ENCODE measurements at regions not wholly inside any gene's neighbourhood (a gene's known extent, or its start where the extent isn't known, plus 50 kb on each side); places are given as distances from the start of the nearest gene placed in this dataset.
"Not testable (repeated sequence)": the region's sequence is repeated elsewhere in the genome, so short reads cannot be mapped to it uniquely, and the experiment has no call there.

GRCh38 chrX:51178356-51178900 lies 154.2 kb upstream of the NUDT10 start:
- H3K9me3 Mint-ChIP-seq; intact Hi-C loops (cut with micrococcal nuclease); H3K27me3 Mint-ChIP-seq; H3K36me3 Mint-ChIP-seq (ENCODE audit: low read depth); H3K27ac Mint-ChIP-seq; DNase-seq; H3K4me3 Mint-ChIP-seq; H3K4me1 Mint-ChIP-seq: not testable (repeated sequence)

DNA sequence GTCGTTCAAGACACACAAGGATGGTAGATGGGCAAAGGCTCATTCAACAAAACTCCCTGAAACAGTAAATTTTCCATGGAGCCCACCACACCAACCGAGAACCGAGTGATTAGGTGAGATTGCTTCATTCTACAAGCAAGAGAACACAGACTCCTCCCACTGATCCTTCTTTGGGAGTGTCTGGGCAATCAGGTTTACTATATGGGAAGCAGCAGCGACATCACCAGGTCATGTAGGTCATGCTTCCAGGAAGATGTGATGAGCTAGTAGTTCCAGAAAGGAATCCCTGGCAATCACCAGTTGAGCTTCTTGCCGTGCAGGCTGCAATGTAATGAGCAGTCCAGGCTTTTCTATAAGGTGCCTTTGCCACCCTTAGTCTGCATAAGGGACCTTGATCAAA lies 152.8 kb upstream of the NUDT10 start:
- H3K36me3 Mint-ChIP-seq (ENCODE audit: low read depth); H3K9me3 Mint-ChIP-seq; H3K4me3 Mint-ChIP-seq; intact Hi-C loops (cut with micrococcal nuclease); H3K4me1 Mint-ChIP-seq; DNase-seq; H3K27me3 Mint-ChIP-seq; H3K27ac Mint-ChIP-seq: not testable (repeated sequence)

DNA sequence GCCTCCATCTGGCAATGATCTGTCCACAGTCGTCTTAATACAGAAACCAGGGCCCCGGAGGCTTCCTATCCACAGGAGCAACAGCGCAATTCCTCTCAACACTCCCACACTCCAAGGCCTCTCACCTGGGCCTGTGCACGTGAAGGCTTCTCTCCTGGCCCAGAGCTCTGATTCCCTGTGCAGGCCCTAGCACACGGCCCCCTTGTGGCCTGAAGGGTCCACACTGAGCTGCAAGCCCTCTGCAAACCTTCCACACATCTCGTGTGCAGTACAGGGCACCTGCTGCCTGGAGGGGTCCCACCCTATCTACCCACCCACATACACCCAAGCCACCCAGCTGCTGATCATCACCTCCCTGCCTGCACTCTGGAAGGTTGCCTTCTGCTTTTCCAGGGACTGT lies 150.1 kb upstream of the NUDT10 start:
- no peaks in the 10 kb centered on the region for H3K9me3 Mint-ChIP-seq
- H3K27me3 Mint-ChIP-seq = no peaks in the 10 kb centered on the region
- H3K27ac Mint-ChIP-seq = no peak overlapping the region
- intact Hi-C loops (cut with micrococcal nuclease) = no loop called here
- H3K4me3 Mint-ChIP-seq = no peak overlapping the region
- no peaks in the 10 kb centered on the region for H3K36me3 Mint-ChIP-seq (ENCODE audit: low read depth)
- DNase-seq = no peak
- no peaks in the 10 kb centered on the region for H3K4me1 Mint-ChIP-seq

- Mint-ChIP-seq H3K27me3 (no peaks in the 10 kb centered on the region), H3K9me3 (no peaks in the 10 kb centered on the region), H3K36me3 (ENCODE audit: low read depth) (no peaks in the 10 kb centered on the region), H3K27ac (no peak overlapping the region), H3K4me3 (no peak overlapping the region), H3K4me1 (no peaks in the 10 kb centered on the region)
- intact Hi-C loops (cut with micrococcal nuclease) = no loop called here
- no peak for DNase-seq
Measured at GRCh38 chrX:51192104-51192503, 140.5 kb upstream of the NUDT10 start.

DNA sequence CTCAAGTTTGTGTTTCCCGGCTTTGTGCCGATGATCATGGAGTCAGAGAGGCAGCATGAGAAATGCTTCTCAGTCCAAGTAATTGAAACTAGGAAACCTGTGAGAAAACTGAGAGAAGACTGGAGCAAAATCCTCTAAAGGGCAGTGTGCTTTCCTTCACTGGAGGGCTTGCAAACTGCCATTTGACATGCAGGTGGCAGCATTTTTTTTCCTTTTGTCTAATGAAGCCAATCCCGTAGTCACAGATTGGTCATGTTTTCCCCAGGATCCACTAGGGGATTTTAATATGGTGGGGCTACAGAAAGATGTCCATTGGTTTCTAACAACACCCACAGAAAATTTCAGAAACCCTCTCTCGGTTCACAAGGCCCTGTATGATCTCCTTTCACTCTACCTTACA lies 117.4 kb upstream of the NUDT10 start:
- Mint-ChIP-seq H3K9me3 (no peaks in the 10 kb centered on the region), H3K4me1 (no peaks in the 10 kb centered on the region), H3K27ac (no peak overlapping the region), H3K36me3 (ENCODE audit: low read depth) (no peaks in the 10 kb centered on the region), H3K27me3 (no peaks in the 10 kb centered on the region), H3K4me3 (no peak overlapping the region)
- intact Hi-C loops (cut with micrococcal nuclease) = no loop called here
- no peak for DNase-seq

- no peak for DNase-seq
- Mint-ChIP-seq H3K27me3 (no peaks in the 10 kb centered on the region), H3K36me3 (ENCODE audit: low read depth) (no peaks in the 10 kb centered on the region), H3K4me1 (no peaks in the 10 kb centered on the region), H3K9me3 (no peaks in the 10 kb centered on the region), H3K27ac (no peak overlapping the region), H3K4me3 (no peak overlapping the region)
- intact Hi-C loops (cut with micrococcal nuclease) = no loop called here
Measured at GRCh38 chrX:51215856-51216255, 116.8 kb upstream of the NUDT10 start.

DNA sequence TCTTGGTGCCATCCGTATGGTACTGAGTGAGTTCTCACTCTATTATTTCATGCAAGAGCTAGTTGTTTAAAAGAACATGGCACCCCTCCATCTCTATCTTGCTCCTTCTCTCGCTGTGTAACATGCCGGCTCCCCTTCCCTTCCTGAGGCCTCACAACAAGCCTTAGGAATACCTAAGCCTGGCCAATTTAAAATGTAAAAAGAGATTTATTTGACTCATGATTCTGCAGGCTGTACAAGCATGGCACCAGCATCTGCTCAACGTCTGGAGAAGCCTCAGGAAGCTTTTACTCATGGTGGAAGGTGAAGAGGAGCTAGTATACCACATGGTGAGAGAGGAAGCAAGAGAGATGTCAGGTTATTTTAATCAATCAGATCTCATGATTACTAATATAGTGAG lies 90.4 kb upstream of the NUDT10 start:
- Mint-ChIP-seq H3K27me3 (no peaks in the 10 kb centered on the region), H3K9me3 (peaks cover 4% of the 10 kb centered on the region), H3K4me3 (no peak overlapping the region), H3K4me1 (no peaks in the 10 kb centered on the region), H3K36me3 (ENCODE audit: low read depth) (no peaks in the 10 kb centered on the region), H3K27ac (no peak overlapping the region)
- no peak for DNase-seq
- intact Hi-C loops (cut with micrococcal nuclease) = no loop called here

DNA sequence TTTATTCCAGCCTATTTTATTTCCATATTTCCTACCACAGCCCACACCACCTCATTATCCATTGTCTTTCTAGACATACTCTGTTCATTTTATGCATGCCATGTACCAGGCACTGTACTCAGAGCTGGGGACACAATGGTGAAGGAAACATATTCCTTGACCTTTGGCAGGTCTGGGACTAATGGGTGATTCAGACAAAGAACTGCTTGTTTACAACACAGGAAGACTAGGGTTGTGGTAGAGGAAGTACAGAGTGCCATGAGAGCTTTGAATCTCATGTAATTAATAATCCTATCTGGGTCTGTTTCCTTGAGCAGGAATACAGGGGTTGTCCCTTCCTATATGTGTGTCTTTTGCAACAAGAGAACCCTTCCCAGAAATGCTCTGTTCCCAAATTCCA lies 75.1 kb upstream of the NUDT10 start:
- Mint-ChIP-seq H3K4me3 (no peak overlapping the region), H3K27me3 (no peaks in the 10 kb centered on the region), H3K9me3 (no peaks in the 10 kb centered on the region), H3K36me3 (ENCODE audit: low read depth) (no peaks in the 10 kb centered on the region), H3K4me1 (no peaks in the 10 kb centered on the region), H3K27ac (no peak overlapping the region)
- intact Hi-C loops (cut with micrococcal nuclease) = no loop called here
- DNase-seq = no peak

GRCh38 chrX:51262271-51262670 lies 70.4 kb upstream of the NUDT10 start:
- H3K9me3 Mint-ChIP-seq; H3K27me3 Mint-ChIP-seq; H3K36me3 Mint-ChIP-seq (ENCODE audit: low read depth); intact Hi-C loops (cut with micrococcal nuclease); H3K27ac Mint-ChIP-seq; H3K4me3 Mint-ChIP-seq; DNase-seq; H3K4me1 Mint-ChIP-seq: not testable (repeated sequence)

GRCh38 chrX:51272638-51273037 lies 60.0 kb upstream of the NUDT10 start:
- DNase-seq = no peak
- Mint-ChIP-seq H3K4me3 (no peak overlapping the region), H3K9me3 (no peaks in the 10 kb centered on the region), H3K27ac (no peak overlapping the region), H3K27me3 (no peaks in the 10 kb centered on the region), H3K36me3 (ENCODE audit: low read depth) (no peaks in the 10 kb centered on the region), H3K4me1 (no peaks in the 10 kb centered on the region)
- intact Hi-C loops (cut with micrococcal nuclease) = no loop called here

DNA sequence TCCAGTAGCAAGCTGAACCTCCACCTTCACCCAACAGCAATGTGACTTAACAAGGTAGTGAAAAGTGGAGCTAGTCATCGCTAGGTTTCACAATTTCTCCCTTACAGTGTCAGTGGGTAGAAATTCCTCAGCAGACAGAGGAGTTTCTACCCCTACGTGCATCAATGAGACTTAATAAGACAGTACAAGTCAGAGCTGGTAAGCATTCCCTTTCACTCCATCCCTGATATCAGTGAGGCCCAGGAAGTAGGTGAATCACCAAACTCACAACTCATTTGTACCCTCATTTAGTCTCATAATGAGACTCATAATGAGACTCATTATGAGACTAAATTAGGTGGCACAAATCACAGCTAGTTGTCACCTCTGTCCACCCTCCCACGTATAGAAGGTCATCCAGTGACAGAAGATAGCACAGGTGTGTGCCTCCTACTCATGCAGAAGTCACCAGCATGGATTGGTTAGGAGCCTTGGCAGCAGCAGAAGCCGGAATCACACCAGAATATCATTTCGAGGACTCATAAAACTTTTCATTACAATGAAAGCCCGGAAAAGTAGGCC lies 50.8 kb upstream of the NUDT10 start:
- H3K4me1 Mint-ChIP-seq = no peaks in the 10 kb centered on the region
- no peaks in the 10 kb centered on the region for H3K27me3 Mint-ChIP-seq
- intact Hi-C loops (cut with micrococcal nuclease) = no loop called here
- H3K27ac Mint-ChIP-seq = no peak overlapping the region
- no peak overlapping the region for H3K4me3 Mint-ChIP-seq
- no peaks in the 10 kb centered on the region for H3K36me3 Mint-ChIP-seq (ENCODE audit: low read depth)
- no peak for DNase-seq
- H3K9me3 Mint-ChIP-seq = no peaks in the 10 kb centered on the region

Measured in activated CD4-positive, alpha-beta T cell treated with anti-CD3 and anti-CD28 coated beads, Interleukin-2, amount 10 ng/mL, durations not matched to agents 24 days and 14 days (primary cell).